IPS-NIHi7 (cell line): ENCODE measurements at regions not wholly inside any gene's neighbourhood (a gene's known extent, or its start where the extent isn't known, plus 50 kb on each side); places are given as distances from the start of the nearest gene placed in this dataset.

Source experiments
- DNase-seq: peaks from one replicate; pipeline ENCODE4 v3.0.0; 2012; ENCODE audit warnings: mixed read lengths; ENCODE audit errors: extremely low spot score

GRCh38 chr3:177742273-177742672 is 545.0 kb upstream of the TBL1XR1 start:
- no peak for DNase-seq

DNA sequence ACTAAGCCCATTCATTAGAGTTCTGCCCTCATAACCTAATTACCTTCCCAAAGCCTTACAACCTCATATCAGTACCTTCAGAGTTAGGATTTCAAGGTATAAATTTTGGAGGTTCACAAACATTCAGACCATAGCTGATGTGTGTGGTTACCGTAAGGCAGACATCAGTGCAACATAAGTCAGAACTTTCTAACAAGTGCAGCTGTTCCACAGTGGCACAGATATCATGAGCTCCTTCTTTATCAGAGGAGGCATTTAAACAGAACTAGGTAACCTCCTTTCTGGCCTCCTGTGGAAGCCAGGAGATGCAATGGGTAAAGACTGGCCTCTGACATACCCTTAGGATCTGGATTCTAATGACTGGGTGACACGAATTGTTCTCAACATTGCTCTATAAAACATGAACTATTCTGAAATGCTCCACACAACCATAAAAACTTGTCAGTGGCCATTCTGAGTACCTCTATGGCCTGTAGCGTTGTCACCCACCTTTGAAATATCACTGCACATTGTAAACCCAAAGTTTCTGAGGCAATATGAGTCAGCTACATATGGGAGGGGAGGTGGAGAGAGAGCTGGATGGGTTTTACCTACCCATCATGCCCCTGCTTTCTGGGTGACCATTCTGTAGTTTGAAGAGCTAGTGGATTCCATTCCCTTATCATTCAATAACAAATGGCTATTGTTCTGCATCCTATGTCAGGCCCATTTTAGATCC is 546.0 kb upstream of the TBL1XR1 start:
- DNase-seq: no peak

GRCh38 chr3:177744873-177745606 is 547.8 kb upstream of the TBL1XR1 start:
- DNase-seq: no peak

- DNase-seq: no peak
Observed at GRCh38 chr3:177745607-177746005, 548.3 kb upstream of the TBL1XR1 start.

GRCh38 chr3:177746337-177746933 is 549.2 kb upstream of the TBL1XR1 start:
- DNase-seq: no peak

GRCh38 chr3:177749836-177750235 is 552.6 kb upstream of the TBL1XR1 start:
- no peak for DNase-seq

DNA sequence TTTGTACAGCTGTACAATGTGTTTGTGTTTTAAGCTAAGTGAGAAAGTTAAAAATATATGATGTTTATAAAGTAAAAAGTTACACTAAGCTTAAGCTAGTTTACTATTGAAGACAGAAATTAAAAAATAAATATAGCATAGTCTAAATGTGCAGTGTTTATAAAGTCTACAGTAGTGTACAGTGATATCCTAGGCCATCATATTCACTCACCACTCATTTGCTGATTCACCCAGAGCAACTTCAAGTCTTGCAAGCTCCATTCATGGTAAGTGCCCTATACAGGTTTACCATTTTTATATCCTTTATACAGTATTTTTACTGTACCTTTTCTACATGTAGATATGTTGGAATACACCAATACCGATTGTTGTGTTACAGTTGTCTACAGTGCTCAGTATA is 553.2 kb upstream of the TBL1XR1 start:
- no peak for DNase-seq

GRCh38 chr3:177751770-177752169 is 554.5 kb upstream of the TBL1XR1 start:
- DNase-seq: no peak

DNA sequence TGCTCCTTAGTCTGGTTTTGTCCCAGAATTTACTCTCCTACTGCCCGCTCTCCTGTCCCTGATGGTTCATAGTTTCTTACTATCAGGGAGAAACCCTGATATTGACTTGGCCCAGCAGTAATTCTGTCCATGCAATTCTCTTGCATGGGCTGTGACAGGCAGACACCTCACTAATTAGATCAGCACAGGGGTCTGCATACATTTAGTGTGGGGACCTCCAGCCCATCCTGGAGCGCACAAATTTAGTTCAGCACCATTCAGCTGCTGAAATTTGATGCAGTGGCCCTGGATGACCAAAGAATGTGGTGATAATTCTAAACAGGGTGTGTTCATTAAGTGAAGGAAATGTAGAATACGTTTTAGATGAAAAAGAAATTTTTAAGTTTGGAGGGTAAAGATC is 555.5 kb upstream of the TBL1XR1 start:
- DNase-seq: no peak

DNA sequence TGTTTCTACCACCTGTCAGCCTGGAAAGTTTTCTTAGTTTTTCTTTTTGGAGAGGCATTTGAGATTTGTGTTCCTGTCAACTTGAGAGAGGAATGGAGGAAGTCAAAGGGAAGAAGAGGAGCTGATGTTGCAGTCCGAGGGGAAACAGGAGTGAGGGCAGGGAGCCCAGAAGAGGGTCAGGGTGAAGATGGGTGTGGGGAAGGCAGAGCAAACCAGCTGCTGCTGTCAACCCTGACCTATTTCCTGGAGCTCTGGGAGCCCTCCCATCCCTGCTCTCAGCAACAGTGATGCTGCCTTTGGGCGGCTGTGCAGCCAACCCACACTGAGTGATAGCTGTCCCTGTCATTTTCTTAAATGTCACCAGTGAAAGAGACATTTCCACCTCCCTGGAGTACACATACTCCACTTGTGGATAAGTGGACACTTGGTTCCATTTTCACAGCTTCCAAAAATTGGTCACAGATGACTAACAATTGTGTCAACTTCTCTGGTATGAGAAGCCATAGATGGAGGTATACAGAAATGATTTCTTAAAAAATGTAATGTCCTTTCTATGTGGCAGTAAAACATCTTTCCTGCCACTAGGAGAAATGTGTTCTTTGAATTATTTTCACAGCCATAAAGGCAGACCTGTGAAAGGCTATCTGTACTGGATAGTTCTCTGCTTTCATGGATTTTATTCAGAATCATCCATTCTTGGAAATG is 556.3 kb upstream of the TBL1XR1 start:
- no peak for DNase-seq

GRCh38 chr3:177754508-177754921 is 557.2 kb upstream of the TBL1XR1 start:
- DNase-seq: no peak

DNA sequence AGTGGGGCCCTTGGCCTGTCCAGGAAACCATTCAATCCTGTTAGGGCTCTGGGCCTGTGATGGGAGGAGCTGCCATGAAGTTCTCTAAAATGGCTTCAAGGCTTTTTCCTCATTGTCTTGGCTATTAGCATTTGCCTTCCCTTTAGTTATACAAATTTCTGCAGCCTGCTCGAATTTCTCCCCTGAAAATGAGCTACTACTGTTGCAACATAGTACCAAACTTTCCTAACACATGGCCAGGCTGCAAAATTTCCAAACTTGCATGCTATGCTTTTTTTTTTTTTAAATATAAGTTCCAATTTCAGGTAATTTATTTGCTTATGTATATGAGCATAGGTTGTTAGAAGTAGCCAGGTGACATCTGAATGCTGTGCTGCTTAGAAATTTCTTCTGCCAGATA is 560.8 kb upstream of the TBL1XR1 start:
- no peak for DNase-seq

DNA sequence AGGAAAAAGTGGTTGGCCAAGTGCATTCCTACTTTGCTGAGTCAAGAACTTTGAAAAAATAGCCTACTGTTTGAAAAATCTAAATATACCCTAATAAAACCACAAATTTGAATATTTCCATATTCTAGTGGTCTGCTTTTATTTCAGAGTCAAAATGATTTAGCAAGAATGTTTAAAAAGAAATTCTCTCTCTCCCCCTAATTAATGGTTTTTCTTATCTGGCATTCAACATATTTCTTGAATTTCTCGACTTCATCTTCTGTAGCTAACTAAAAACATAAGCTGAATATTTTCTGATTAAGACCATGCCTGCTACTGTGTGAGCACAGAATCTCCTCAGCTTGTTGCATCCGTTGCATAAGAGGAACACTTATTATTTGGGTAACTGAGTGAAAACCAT is 563.5 kb upstream of the TBL1XR1 start:
- DNase-seq: no peak

DNA sequence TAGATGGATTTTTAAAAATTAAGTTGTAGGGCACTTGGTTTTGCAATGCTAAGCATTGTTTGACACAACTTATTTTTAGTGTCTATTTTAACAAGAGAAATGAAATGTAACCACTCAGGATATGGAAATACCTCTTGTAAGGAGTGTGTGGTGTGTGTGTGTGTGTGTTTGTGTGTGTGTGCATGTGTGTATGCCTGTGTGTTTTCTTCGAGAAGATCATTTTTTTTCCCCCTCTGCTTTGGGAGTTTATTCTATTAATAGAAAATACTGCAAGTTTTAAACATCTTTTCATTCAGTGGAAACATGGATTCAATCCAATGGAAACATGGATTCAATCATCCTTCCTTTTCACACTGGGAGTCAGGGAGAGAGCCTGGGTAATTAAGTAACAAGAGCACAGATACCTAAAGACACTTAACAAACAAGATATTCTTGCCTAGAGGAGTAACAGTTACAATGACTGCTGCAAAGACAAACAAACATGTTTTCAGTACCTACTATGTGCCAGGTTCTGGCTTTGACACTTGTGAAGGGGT is 567.2 kb upstream of the TBL1XR1 start:
- DNase-seq: no peak

GRCh38 chr3:177764933-177765332 is 567.7 kb upstream of the TBL1XR1 start:
- no peak for DNase-seq

DNA sequence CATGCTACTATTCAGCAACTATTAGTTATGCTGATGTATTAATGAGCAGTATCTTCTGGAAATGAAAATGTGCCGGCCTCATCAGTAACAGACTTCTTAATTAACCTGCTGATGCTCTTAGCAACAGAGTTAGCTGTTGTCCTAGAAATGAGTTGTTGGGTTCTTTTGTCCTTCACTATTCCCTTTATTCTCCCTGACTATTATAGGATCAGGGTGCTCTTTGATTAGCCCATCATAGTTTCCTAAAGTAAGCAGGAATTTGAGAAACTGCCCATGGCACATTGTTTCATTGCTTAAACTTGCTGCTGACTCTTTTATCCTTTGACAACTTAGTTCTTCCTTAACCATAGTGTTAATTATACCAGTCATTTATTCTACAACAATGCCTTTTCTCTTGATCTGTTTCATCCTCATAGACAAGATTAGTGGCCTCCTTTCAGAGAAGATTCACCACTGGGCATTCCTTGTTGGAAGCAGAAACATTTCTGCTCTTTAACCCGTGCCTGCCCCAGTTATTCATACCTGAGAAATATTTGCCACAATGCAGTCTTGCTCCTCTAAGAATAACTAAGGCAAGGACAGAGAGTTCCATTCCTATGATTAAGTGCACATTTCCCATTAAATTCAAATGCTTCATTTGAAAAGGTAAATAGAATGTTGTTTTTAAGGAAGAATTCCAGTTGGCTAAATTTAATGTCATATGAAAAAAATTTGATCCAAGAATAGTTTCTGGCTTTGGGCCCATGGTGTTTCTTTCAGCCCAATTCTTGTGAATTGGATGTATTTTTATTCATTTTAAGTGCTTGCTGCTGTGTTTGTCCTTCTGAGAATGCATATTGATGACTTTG is 573.3 kb upstream of the TBL1XR1 start:
- no peak for DNase-seq

- no peak for DNase-seq
Observed at GRCh38 chr3:177771780-177772179, 574.5 kb upstream of the TBL1XR1 start.

DNA sequence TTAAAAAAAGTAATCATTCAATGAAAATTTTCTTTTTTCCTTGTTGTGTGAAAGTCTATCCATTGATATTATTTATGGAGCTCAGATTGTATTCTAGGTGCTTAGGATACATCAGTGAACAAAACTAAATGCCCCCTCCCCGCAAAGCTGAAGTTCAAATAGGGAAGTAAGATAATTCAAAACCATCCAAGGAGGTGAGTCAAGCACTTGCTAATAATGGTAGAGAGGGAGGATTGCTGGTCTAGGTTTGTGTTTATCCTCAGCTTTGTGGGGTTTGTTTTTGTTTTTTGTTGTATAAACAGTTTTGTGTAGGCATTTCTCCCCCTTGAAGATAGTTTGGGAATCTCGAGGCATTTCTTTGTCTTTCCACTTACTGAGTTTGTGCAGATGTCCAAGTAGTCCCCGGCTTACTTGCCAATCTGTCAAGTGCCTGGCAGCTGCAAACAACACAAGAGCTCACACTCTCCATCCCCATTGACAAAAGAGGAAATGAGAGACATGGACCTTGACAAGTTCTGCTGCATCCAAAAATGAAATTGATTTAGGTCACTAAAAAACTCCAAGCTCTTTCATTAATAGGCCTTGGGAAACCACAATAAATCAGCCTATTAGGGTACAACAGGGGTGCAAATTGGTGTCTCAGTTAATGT is 575.8 kb upstream of the TBL1XR1 start:
- no peak for DNase-seq

GRCh38 chr3:177773717-177774116 is 576.4 kb upstream of the TBL1XR1 start:
- no peak for DNase-seq

DNA sequence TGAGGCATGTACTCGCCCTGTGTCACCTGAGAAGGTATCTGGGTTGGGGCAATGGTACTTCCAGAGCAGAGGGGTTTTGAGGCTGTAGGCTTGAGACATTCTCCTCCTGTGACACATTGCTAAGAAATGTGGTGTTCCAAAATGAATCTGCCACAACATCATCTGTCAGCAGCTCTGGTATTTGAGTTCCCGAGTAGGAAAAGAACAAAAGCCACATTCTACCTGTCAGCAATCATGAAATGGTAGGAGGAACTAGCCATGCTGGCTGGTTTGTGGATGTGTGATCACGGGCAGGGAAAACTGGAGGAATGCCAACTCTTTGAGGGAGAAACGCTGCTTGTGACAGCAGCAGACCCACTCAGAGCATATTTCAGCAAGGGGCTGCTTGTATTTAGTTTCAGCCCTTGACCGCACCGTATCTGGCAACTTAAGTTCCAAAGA is 579.4 kb upstream of the TBL1XR1 start:
- DNase-seq: no peak

DNA sequence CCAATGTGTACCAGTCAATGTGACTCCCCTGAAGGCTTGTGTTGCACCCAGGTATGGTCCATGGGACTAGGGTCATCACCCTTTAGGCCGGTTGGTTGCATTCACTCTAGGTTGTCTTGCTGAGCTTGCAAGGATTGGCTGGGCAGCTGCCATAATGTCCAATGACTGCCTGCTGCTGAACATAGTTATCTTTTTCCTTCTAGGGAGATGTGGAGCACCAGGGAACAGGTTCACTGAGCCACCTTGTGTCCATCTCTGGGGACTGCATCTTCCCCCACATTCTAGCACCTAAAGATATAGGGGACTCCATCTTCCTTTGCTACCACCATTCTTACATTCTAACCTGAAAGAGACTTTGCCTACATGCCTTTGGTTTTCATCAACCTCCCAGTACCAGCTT is 580.4 kb upstream of the TBL1XR1 start:
- peak; percentile 53 for DNase-seq
